Thymus (tissue), 11 donors: ENCODE measurements at regions not wholly inside any gene's neighbourhood (a gene's known extent, or its start where the extent isn't known, plus 50 kb on each side); places are given as distances from the start of the nearest gene placed in this dataset.

Experiments
- DNase-seq, 9 donors: peaks; one replicate each; pipeline ENCODE4 v3.0.0-alpha.2; 2013; ENCODE audit warnings: low spot score in 9 of 9, low read depth in 6 of 9, missing footprints in 1 of 9
- H3K27ac ChIP-seq, 2 donors: one replicate each; pipeline ENCODE4 v1.5.1; 2013; ENCODE audit warnings: control low read depth in 1 of 2, low read depth in 1 of 2, low read length in 1 of 2, mild to moderate bottlenecking in 1 of 2, moderate library complexity in 1 of 2
- H3K27me3 ChIP-seq, 2 donors: one replicate each; pipeline ENCODE4 v1.5.1; 2013; ENCODE audit warnings: low read length in 1 of 2; ENCODE audit not compliant: control insufficient read depth in 2 of 2, insufficient read depth in 1 of 2
- H3K36me3 ChIP-seq, 2 donors: one replicate each; pipeline ENCODE4 v1.5.1; 2013; ENCODE audit warnings: low read length in 1 of 2, mild to moderate bottlenecking in 1 of 2, moderate library complexity in 1 of 2; ENCODE audit not compliant: control insufficient read depth in 2 of 2, insufficient read depth in 2 of 2
- H3K4me1 ChIP-seq, 2 donors: one replicate each; pipeline ENCODE4 v1.5.1; 2013; ENCODE audit warnings: low read length in 2 of 2; ENCODE audit not compliant: control insufficient read depth in 2 of 2, insufficient read depth in 2 of 2
- H3K4me3 ChIP-seq, 2 donors: one replicate each; pipeline ENCODE4 v1.5.1; 2013; ENCODE audit warnings: low read length in 2 of 2, control low read depth in 1 of 2, mild to moderate bottlenecking in 1 of 2
- H3K9me3 ChIP-seq, 2 donors: one replicate each; pipeline ENCODE4 v1.5.1; 2013; ENCODE audit warnings: low read length in 1 of 2, mild to moderate bottlenecking in 1 of 2; ENCODE audit not compliant: control insufficient read depth in 2 of 2, insufficient read depth in 1 of 2
- WGBS: extraction: QIAGEN DNeasy Blood & Tissue Kit; methylation state at CpG from one replicate; pipeline ENCODE4 v1.1.7; 2013; 5-methylcytosine and 5-hydroxymethylcytosine counted together
- donor health status: healthy.

GRCh38 chr15:85997618-85998017 lies 82.1 kb upstream of the AGBL1 start:
- Histone ChIP-seq H3K36me3 (no peaks in the 10 kb centered on the region), H3K27ac (no peak overlapping the region), H3K27me3 (no peaks in the 10 kb centered on the region), H3K4me1 (no peaks in the 10 kb centered on the region), H3K4me3 (no peak overlapping the region), H3K9me3 (no peaks in the 10 kb centered on the region)
- WGBS, result 91% methylated on average over 5 of the region's 5 CpGs
- DNase-seq, result no peak

- no peaks in the 10 kb centered on the region for H3K4me1 ChIP-seq
These were observed 80.0 kb upstream of the AGBL1 start for GRCh38 chr15:85999658-86000057.

GRCh38 chr15:86001200-86001599 lies 78.5 kb upstream of the AGBL1 start:
- no peaks in the 10 kb centered on the region for H3K9me3 ChIP-seq
- no peak overlapping the region for H3K27ac ChIP-seq
- H3K27me3 ChIP-seq, result no peaks in the 10 kb centered on the region
- H3K36me3 ChIP-seq, result no peaks in the 10 kb centered on the region
- H3K4me1 ChIP-seq, result no peaks in the 10 kb centered on the region
- DNase-seq, result no peak
- H3K4me3 ChIP-seq, result no peak overlapping the region
- WGBS, result 57% methylated on average over 4 of the region's 4 CpGs

More at GRCh38 chr15:85999658-86000057, 80.0 kb upstream of the AGBL1 start:
- H3K27me3 ChIP-seq, result no peaks in the 10 kb centered on the region
- no peak for DNase-seq
- no peaks in the 10 kb centered on the region for H3K36me3 ChIP-seq
- H3K4me3 ChIP-seq, result no peak overlapping the region
- no peak overlapping the region for H3K27ac ChIP-seq
- no peaks in the 10 kb centered on the region for H3K9me3 ChIP-seq

- DNase-seq, result no peak
These were observed 77.2 kb upstream of the AGBL1 start for GRCh38 chr15:86002444-86002843.

GRCh38 chr15:86004061-86004460 lies 75.6 kb upstream of the AGBL1 start:
- Histone ChIP-seq H3K9me3 (no peaks in the 10 kb centered on the region), H3K4me1 (no peaks in the 10 kb centered on the region), H3K4me3 (no peak overlapping the region), H3K36me3 (no peaks in the 10 kb centered on the region), H3K27me3 (no peaks in the 10 kb centered on the region), H3K27ac (no peak overlapping the region)
- no peak for DNase-seq
- WGBS, result 85% methylated on average over 4 of the region's 4 CpGs

More at GRCh38 chr15:86002444-86002843, 77.2 kb upstream of the AGBL1 start:
- Histone ChIP-seq H3K27me3 (no peaks in the 10 kb centered on the region), H3K4me3 (no peak overlapping the region), H3K27ac (no peak overlapping the region), H3K9me3 (no peaks in the 10 kb centered on the region), H3K4me1 (no peaks in the 10 kb centered on the region), H3K36me3 (no peaks in the 10 kb centered on the region)

GRCh38 chr15:86006546-86006945 lies 73.1 kb upstream of the AGBL1 start:
- no peak overlapping the region for H3K4me3 ChIP-seq
- H3K27ac ChIP-seq, result no peak overlapping the region
- H3K27me3 ChIP-seq, result no peaks in the 10 kb centered on the region
- no peak for DNase-seq
- H3K9me3 ChIP-seq, result no peaks in the 10 kb centered on the region
- WGBS, result 82% methylated on average over 2 of the region's 2 CpGs
- H3K4me1 ChIP-seq, result no peaks in the 10 kb centered on the region
- no peaks in the 10 kb centered on the region for H3K36me3 ChIP-seq

GRCh38 chr15:86009727-86010126 lies 69.9 kb upstream of the AGBL1 start:
- Histone ChIP-seq H3K4me3 (no peak overlapping the region), H3K9me3 (no peaks in the 10 kb centered on the region), H3K27ac (no peak overlapping the region), H3K4me1 (no peaks in the 10 kb centered on the region), H3K36me3 (no peaks in the 10 kb centered on the region), H3K27me3 (no peaks in the 10 kb centered on the region)
- no peak for DNase-seq
- WGBS, result 30% methylated on average over 4 of the region's 4 CpGs

GRCh38 chr15:86010398-86010797 lies 69.3 kb upstream of the AGBL1 start:
- no peak for DNase-seq
- H3K4me3 ChIP-seq, result no peak overlapping the region
- no peaks in the 10 kb centered on the region for H3K27me3 ChIP-seq
- no peak overlapping the region for H3K27ac ChIP-seq
- H3K4me1 ChIP-seq, result no peaks in the 10 kb centered on the region
- no peaks in the 10 kb centered on the region for H3K9me3 ChIP-seq
- no peaks in the 10 kb centered on the region for H3K36me3 ChIP-seq
- 96% methylated on average over 9 of the region's 9 CpGs for WGBS

GRCh38 chr15:86010891-86011290 lies 68.8 kb upstream of the AGBL1 start:
- 72% methylated on average over 5 of the region's 5 CpGs for WGBS

GRCh38 chr15:86014016-86014415 lies 65.7 kb upstream of the AGBL1 start:
- no peaks in the 10 kb centered on the region for H3K36me3 ChIP-seq
- no peak overlapping the region for H3K27ac ChIP-seq
- DNase-seq, result no peak
- no peaks in the 10 kb centered on the region for H3K27me3 ChIP-seq
- H3K9me3 ChIP-seq, result no peaks in the 10 kb centered on the region
- H3K4me3 ChIP-seq, result no peak overlapping the region
- H3K4me1 ChIP-seq, result no peaks in the 10 kb centered on the region
- 28% methylated on average over 3 of the region's 3 CpGs for whole genome bisulfite sequencing

More at GRCh38 chr15:86010891-86011290, 68.8 kb upstream of the AGBL1 start:
- Histone ChIP-seq H3K4me1 (no peaks in the 10 kb centered on the region), H3K9me3 (no peaks in the 10 kb centered on the region), H3K27ac (no peak overlapping the region), H3K27me3 (no peaks in the 10 kb centered on the region), H3K36me3 (no peaks in the 10 kb centered on the region), H3K4me3 (no peak overlapping the region)
- DNase-seq, result no peak
